ENCODE measurements at regions not wholly inside any gene's neighbourhood (a gene's known extent, or its start where the extent isn't known, plus 50 kb on each side); places are given as distances from the start of the nearest gene placed in this dataset.

DNA sequence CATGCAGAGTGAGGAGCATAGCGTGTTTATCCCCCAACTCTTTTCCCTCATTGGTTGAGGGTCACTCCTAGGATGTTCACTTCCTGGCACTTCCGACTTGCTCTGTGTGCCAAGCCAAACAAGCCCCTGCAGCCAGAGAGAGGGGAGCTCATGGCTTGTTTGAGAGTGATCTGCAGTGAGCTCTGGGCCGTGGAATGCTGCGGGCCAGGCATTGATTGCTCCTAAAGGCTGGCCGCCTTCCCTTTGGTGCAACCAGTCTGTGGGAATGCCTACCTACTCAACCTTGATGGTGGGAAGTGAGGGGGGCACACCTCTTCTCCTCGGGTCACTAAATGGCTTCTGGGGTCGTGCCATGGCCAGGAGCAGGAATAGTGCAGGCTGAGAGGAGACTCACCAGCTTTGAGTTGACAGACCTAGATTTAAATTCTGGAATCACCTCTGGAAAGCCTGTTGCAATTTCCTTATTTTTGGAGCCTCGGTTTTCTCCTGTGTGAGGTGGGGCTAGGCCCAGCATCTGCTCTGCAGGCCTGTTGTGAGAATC lies 152.0 kb upstream of the STX18 start:
- no peaks in the 10 kb centered on the region for H3K27me3 ChIP-seq (replicated peaks; ENCODE audit: control insufficient read depth, insufficient read depth, low read length)
- no peak for DNase-seq (ENCODE audit: extremely low read depth, insufficient read length)
- TF ChIP-seq, protein P1, sequence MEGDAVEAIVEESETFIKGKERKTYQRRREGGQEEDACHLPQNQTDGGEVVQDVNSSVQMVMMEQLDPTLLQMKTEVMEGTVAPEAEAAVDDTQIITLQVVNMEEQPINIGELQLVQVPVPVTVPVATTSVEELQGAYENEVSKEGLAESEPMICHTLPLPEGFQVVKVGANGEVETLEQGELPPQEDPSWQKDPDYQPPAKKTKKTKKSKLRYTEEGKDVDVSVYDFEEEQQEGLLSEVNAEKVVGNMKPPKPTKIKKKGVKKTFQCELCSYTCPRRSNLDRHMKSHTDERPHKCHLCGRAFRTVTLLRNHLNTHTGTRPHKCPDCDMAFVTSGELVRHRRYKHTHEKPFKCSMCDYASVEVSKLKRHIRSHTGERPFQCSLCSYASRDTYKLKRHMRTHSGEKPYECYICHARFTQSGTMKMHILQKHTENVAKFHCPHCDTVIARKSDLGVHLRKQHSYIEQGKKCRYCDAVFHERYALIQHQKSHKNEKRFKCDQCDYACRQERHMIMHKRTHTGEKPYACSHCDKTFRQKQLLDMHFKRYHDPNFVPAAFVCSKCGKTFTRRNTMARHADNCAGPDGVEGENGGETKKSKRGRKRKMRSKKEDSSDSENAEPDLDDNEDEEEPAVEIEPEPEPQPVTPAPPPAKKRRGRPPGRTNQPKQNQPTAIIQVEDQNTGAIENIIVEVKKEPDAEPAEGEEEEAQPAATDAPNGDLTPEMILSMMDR (IDR thresholded peaks at IDR 0.05; ENCODE audit: insufficient read depth, low read length, poor library complexity, severe bottlenecking): no peak
- H3K4me3 ChIP-seq (replicated peaks; ENCODE audit: low read depth, low read length): no peak overlapping the region
- H3K36me3 ChIP-seq (ENCODE audit: control insufficient read depth, insufficient read depth, low read length): no peaks in the 10 kb centered on the region

DNA sequence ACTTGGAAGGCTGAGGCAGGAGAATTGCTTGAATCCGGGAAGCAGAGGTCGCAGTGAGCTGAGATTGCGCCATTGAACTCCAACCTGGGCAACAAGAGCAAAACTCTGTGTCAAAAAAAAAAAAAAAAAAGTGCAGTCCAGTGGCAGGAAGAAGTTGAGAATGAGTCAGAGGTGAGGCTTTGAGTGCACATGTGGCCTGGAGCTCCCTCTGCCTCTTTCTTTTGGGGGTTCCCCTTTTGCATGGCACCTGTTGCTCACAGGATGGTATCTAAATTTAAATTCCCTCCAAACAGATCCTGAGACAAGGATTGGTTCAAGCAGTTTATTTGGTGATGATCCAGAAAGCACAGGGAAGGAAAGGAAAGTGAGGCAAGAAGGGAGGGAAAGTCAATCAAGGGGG lies 151.4 kb upstream of the STX18 start:
- TF ChIP-seq, protein P1 (IDR thresholded peaks at IDR 0.05; ENCODE audit: insufficient read depth, low read length, poor library complexity, severe bottlenecking): no peak
- peak; percentile 40 for DNase-seq (ENCODE audit: extremely low read depth, insufficient read length)
- no peaks in the 10 kb centered on the region for H3K27me3 ChIP-seq (replicated peaks; ENCODE audit: control insufficient read depth, insufficient read depth, low read length)
- H3K4me3 ChIP-seq (replicated peaks; ENCODE audit: low read depth, low read length): no peak overlapping the region
- no peaks in the 10 kb centered on the region for H3K36me3 ChIP-seq (ENCODE audit: control insufficient read depth, insufficient read depth, low read length)

DNA sequence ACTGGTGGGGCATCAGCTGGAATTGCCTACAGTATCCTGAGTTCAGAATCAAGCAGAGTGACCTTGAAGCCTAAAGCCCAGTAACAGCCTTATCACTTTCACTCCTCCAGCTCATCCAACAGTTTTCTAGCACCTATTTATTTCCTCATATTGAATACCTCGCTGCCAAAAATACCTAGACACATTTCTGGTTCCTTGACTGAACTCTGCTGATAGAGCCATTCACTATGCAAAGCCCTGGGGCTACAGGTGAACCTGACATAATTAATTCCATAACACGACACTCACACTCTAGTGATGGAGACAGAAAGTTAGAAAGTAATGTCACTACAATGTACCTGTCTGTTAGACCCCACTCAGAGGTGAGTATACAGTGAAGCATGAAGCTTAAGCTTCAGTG lies 149.0 kb upstream of the STX18 start:
- DNase-seq (ENCODE audit: extremely low read depth, insufficient read length): no peak
- Histone ChIP-seq H3K27me3 (replicated peaks; ENCODE audit: control insufficient read depth, insufficient read depth, low read length) (no peaks in the 10 kb centered on the region), H3K36me3 (ENCODE audit: control insufficient read depth, insufficient read depth, low read length) (no peaks in the 10 kb centered on the region), H3K4me3 (replicated peaks; ENCODE audit: low read depth, low read length) (no peak overlapping the region)
- TF ChIP-seq, protein P1 (IDR thresholded peaks at IDR 0.05; ENCODE audit: insufficient read depth, low read length, poor library complexity, severe bottlenecking): no peak

DNA sequence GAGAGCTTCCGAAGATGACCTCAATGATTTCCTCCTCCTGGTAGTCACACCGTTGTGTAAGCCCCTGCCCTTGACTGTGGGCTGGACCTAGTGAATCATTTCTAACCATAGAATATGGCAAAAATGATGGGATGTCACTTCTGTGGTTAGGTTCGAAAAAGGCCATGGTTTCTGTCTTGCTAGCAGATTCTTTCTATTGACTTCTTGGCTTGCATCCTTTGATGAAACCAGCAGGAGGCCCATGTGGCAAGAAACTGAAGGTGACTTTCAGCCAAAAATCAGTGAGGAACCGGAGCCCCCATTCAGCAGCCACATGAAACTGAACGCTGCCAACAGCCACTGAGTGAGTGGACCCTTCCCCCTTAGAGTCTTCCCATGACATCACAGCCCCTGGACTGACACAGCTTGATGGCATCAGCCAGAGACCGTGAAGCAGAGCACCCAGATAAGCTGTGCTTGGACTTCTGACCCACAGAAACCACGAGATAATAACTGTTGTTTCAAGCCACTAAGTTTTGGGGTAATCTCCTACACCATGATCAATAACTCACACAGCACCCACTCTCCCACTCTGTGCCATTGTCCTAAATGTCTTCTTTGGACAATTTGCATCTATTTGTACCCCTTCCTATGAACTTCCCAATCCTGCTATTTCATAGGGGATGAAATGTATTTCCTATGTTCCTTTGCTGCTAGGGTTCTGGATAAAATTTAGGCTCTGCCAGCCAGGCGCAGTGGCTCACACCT lies 148.0 kb upstream of the STX18 start:
- H3K4me3 ChIP-seq (replicated peaks; ENCODE audit: low read depth, low read length): no peak overlapping the region
- TF ChIP-seq, protein P1 (IDR thresholded peaks at IDR 0.05; ENCODE audit: insufficient read depth, low read length, poor library complexity, severe bottlenecking): peak; percentile 47
- peak; percentile 66 for DNase-seq (ENCODE audit: extremely low read depth, insufficient read length)
- no peaks in the 10 kb centered on the region for H3K36me3 ChIP-seq (ENCODE audit: control insufficient read depth, insufficient read depth, low read length)
- H3K27me3 ChIP-seq (replicated peaks; ENCODE audit: control insufficient read depth, insufficient read depth, low read length): no peaks in the 10 kb centered on the region

DNA sequence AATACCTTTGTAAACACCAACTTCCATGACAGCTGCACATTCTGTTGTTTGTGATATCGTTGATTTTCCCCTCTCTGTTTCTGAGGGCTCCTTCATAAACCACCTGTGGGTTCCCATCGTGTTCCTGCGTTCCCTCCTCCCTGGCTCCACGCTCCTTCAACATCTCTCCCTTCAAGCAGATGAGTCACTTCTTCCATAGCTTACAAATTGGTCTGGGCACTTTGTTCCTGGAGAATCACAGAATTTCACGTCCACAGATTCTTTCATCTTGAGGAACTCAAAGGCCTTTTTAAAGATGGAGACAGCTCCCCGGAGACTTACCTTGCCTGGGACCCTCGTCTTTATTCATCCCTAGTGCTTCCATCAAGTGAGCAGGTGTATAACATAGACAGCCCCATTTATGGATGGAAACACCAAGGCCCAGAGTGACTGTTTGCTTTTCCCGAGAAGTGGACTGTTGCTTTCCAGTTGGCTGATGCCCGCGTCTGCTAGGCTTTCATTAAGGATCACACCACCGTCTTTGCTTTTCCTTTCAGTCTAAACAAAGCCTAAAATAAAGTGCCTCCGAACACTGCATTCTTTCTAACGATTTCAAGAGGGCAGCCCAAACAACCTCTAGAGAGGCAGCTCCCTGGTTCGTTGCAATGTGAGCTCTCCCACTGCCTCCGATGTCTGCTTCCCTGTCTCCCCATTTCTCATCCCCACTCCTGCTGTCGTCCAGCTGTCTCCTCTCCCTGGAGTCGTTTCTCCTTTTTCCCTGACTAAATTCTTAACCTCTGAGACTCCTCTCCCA lies 146.3 kb upstream of the STX18 start:
- TF ChIP-seq, protein P1 (IDR thresholded peaks at IDR 0.05; ENCODE audit: insufficient read depth, low read length, poor library complexity, severe bottlenecking): no peak
- no peak for DNase-seq (ENCODE audit: extremely low read depth, insufficient read length)
- Histone ChIP-seq H3K36me3 (ENCODE audit: control insufficient read depth, insufficient read depth, low read length) (no peaks in the 10 kb centered on the region), H3K27me3 (replicated peaks; ENCODE audit: control insufficient read depth, insufficient read depth, low read length) (no peaks in the 10 kb centered on the region), H3K4me3 (replicated peaks; ENCODE audit: low read depth, low read length) (no peak overlapping the region)

All from GM06990 (cell line).